Caki2 (cell line): ENCODE measurements at regions not wholly inside any gene's neighbourhood (a gene's known extent, or its start where the extent isn't known, plus 50 kb on each side); places are given as distances from the start of the nearest gene placed in this dataset.
"Not testable (repeated sequence)": the region's sequence is repeated elsewhere in the genome, so short reads cannot be mapped to it uniquely, and the experiment has no call there.

Experiments used
- DNase-seq: peaks from one replicate; pipeline ENCODE4 v3.0.0-alpha.2; 2015; ENCODE audit warnings: low read depth
- in situ Hi-C: cut with HindIII; loops from 2 replicates; pipeline ENCODE4 v1.10.0; 2016; ENCODE audit warnings: low sequenced_read_pairs, low pct_unique_long_range_greater_than_20kb, mixed read lengths

GRCh38 chr2:52498077-52498750 is 1269.4 kb upstream of the CHAC2 start:
- in situ Hi-C loops = no loop called here
- no peak for DNase-seq

- in situ Hi-C loops = no loop called here
- DNase-seq = no peak
Observed at GRCh38 chr2:52495816-52496215, 1271.8 kb upstream of the CHAC2 start.

DNA sequence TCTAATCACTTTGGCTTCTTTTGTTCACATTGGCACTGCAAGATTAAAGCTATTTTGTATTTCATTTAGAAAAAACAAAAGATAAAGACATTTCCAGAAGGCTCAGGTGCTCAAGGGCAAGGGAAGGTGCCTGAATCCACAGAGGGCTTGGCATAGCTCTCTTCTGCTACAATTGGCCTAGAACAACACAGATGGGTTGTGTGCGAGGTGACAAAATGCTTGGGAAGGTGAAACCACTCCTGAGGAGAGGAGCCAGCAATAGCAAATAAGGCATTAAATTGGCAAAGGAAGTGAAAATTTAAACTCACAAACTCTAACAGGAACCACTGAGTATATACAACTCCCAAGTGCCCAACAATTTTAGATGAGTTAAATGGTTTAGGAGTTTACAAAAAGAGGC is 1290.4 kb upstream of the CHAC2 start:
- DNase-seq = no peak
- in situ Hi-C loops = no loop called here

DNA sequence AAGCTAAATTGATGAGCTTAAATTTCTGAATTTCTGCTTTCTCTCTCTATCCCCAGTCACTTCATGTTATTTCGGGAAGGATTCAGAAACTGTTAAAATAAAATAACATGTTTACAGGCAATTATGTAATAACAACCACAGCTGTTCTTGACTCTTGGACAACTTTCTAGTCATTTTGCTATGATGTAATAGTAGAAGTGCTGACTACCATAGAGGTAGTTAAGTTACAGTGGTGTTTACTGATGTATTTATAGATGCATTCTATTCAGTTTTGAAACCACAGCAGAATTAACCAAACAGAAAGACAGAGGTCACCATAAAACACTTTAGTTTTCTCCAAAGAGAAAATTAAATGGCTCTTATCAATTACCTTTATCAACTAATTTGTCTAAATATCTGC is 1292.0 kb upstream of the CHAC2 start:
- no peak for DNase-seq
- in situ Hi-C loops = no loop called here

DNA sequence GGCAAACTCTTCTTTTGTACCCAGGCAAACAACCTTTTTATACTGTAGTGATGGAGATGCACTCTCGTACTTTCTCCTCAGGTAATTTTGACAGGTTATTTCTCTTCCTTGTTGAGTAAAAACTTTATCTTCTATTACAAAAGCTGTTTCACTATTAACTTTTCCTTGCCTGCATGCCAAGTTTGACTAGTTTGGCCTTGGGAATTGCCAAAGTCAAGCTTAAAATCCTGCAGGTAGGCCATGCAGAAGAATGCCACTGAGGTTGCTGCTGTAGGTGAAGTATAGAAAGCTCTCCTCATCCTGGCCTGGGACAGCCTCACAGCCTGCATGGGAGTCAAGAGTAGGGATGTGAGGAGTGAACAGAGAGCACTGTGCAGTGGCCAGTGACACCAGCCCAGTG is 1293.5 kb upstream of the CHAC2 start:
- in situ Hi-C loops = no loop called here
- DNase-seq = no peak

DNA sequence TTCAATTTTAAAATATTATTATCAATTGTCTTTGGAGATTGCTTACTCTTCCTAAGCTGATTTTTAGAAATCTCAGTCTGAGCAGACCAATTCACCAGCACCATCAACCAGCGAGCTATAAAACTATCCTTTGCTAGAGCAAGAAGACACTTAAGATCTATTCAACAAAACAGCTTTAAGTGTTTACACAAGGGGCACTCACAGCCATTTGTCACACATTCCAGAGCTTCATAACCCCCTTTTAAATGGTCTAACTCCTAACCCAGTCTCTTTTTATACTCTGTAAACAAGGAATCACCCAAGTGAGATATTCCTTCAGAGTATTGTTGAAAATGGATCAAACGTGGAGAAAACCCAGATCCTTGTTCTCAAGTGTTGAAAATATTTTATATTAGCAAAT is 1294.1 kb upstream of the CHAC2 start:
- no peak for DNase-seq
- in situ Hi-C loops = no loop called here

GRCh38 chr2:52470457-52470856 is 1297.1 kb upstream of the CHAC2 start:
- DNase-seq, in situ Hi-C loops: not testable (repeated sequence)

- DNase-seq = no peak
- in situ Hi-C loops = no loop called here
Observed at GRCh38 chr2:52467189-52467588, 1300.4 kb upstream of the CHAC2 start.

DNA sequence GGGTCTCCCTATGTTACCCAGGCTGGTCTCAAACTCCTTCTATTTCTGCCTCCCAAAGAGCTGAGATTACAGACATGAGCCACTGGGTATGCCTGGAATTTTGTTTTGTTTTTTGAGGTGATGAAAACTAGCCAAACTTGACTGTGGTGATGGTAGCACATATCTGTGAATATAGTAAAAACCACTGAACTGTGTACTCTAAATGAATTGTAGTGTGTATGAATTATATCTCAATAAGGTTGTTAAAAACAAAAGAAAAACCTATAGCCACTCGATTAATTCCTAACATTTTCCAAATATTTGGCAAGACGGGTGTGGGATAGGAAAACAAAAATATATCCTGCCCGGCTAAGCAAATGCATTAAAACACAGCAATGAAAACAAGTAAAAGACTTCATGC is 1302.3 kb upstream of the CHAC2 start:
- in situ Hi-C loops = no loop called here

GRCh38 chr2:52463457-52463856 is 1304.1 kb upstream of the CHAC2 start:
- DNase-seq = no peak
- in situ Hi-C loops = no loop called here

More for the DNA sequence above, 1302.3 kb upstream of the CHAC2 start:
- DNase-seq = peak; percentile 68

GRCh38 chr2:52456561-52457377 is 1310.8 kb upstream of the CHAC2 start:
- in situ Hi-C loops = no loop called here
- no peak for DNase-seq

GRCh38 chr2:52454962-52455361 is 1312.6 kb upstream of the CHAC2 start:
- in situ Hi-C loops = no loop called here
- DNase-seq = no peak

DNA sequence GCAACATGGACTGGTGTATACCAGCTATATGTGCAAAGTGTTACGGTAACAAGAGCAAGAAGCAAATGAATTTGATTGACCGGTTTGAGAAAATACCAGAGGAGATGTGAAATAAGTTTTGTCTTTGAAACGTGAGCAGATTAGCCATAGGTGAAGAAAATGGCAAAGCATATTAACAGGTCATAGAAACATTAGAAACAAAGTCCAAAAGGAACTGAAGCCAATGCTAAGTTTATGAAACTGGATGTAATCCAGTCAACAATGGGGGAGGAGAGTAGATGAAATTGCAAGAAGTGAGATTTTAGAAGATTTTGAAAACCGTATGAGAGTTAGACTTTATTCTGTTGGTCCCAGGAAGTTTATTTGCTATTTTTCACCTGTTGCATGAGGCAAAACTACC is 1315.4 kb upstream of the CHAC2 start:
- in situ Hi-C loops = no loop called here

GRCh38 chr2:52445686-52446085 is 1321.9 kb upstream of the CHAC2 start:
- in situ Hi-C loops = no loop called here
- no peak for DNase-seq

More for the DNA sequence above, 1315.4 kb upstream of the CHAC2 start:
- no peak for DNase-seq

GRCh38 chr2:52431352-52431760 is 1336.2 kb upstream of the CHAC2 start:
- DNase-seq = no peak
- in situ Hi-C loops = no loop called here

DNA sequence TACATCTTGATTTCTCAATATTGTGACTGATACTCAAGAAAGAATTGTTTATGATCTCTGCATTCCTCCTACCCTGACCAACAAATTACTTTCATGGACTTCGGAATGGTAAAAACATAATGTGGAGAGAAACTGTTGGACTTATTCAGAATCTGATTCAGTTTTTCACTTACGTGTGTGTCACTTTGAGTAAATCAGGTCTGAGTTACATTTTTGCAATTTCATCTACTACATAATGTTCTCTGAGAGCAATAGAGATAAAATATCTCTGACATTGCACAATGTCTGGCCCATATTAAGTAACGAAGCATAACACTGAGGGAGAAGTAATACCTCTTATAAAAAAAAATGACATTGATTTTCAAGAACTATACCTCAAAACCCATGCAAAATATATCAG is 1337.9 kb upstream of the CHAC2 start:
- in situ Hi-C loops = no loop called here
- no peak for DNase-seq

DNA sequence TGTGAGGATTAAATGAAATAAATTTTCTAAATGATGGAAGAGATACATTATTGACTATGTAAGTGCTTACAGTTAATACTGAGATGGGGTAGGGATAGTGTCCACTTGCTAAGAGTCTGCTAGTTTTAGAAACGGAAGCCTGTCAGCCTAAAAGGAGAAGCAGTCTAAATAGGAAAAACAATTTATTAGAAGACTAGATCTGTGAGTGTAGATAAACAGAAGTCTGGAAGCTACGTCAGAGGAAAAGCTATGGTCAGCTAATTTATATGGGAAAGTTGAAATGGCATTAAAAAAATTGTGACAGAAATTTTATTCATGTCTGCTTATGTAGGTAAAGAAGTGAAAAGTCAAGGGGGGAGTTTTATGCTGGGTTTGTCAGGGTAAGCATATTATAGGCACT is 1338.4 kb upstream of the CHAC2 start:
- in situ Hi-C loops = no loop called here
- DNase-seq = no peak

DNA sequence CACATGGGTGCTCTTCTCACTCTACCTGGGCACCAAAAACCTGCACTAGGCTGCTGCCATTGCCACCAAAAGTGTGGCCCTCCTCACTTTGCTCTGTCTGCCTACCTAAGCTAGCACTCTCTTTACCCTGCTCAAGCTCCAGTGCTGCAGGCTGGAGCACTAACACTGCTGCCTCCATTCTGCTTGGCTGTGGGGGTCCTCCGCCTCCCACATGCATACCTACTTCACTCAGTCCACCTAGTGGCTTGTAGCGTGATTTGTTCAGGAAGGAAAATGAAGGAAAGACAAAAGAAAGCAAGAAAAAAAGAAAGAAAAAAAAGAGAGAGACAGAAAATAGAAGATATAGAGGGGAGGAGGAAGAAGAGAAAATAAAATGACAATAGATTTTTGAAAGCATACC is 1339.4 kb upstream of the CHAC2 start:
- no peak for DNase-seq
- in situ Hi-C loops = no loop called here

- no peak for DNase-seq
- in situ Hi-C loops = no loop called here
Observed at GRCh38 chr2:52423655-52424054, 1343.9 kb upstream of the CHAC2 start.

GRCh38 chr2:52423111-52423510 is 1344.5 kb upstream of the CHAC2 start:
- DNase-seq = no peak
- in situ Hi-C loops = no loop called here
